ENCODE measurements at regions not wholly inside any gene's neighbourhood (a gene's known extent, or its start where the extent isn't known, plus 50 kb on each side); places are given as distances from the start of the nearest gene placed in this dataset.
A peak's percentile ranks its signal among the peaks of the same experiment; 100 is the strongest.

DNA sequence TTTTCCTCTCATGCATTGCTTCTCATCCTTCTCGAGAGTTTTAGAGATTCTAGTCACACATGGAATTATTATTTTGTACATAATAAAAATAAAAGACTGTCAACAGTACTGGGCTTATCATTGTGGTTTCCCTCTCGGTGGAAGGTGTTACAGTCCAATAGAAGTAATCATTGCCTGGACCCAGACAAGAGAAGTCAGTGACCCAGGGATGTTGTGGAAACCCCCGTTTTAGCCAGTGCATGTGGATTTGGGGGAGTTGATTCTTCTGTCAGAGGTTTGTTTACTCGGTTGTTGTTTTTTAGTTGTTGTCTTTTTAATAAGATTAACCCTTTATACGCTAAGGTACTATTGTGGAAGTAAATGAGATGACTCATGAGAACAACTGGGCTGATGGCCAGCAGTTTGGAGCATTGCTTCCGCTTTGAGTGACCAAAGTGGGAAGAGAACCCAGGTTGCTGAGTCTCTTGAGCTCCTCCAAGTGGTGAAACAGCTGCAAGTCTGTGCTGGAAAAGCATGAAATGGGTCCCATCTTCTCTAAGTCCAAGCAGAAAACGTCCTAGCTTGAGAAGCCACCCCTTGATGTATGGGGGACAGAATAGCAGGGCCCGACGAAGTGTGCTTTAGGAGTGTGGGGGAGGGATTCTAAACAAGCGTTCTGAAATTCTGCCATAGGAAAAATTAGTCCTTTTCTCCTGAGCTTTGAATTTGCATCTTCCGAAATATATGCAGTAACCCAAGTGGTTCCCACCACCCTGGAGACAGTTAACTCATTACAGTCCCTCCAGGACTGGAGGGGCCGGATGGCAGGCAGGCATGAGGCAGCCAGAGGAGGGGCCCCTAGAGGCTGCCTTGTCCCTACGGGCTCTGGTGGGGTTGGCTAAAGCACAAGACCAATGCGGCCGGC lies 61.8 kb upstream of the GPR45 start:
- Histone ChIP-seq H3K9ac (ENCODE audit: low read depth, low read length, poor library complexity, severe bottlenecking) (no peak overlapping the region), H2AFZ (ENCODE audit: low read length) (no peak overlapping the region), H3K9me3 (ENCODE audit: insufficient read depth, low read depth, low read length) (no peaks in the 10 kb centered on the region), H3K4me3 (ENCODE audit: low read length, poor library complexity, severe bottlenecking) (no peak overlapping the region), H3K9me2 (replicated peaks; ENCODE audit: low read depth, low read length) (no peaks in the 10 kb centered on the region), H4K20me1 (ENCODE audit: insufficient read depth, low read length, poor library complexity, severe bottlenecking) (no peaks in the 10 kb centered on the region), H3K79me2 (ENCODE audit: insufficient read depth, low read length) (no peaks in the 10 kb centered on the region), H3K27me3 (ENCODE audit: insufficient read depth, low read length, poor library complexity, severe bottlenecking) (no peaks in the 10 kb centered on the region), H3K4me1 (ENCODE audit: insufficient read depth, low read length, poor library complexity, severe bottlenecking) (peaks cover 21% of the 10 kb centered on the region), H3K36me3 (ENCODE audit: insufficient read depth, low read length) (no peaks in the 10 kb centered on the region), H3F3A (ENCODE audit: low read depth) (no peaks in the 10 kb centered on the region), H3K4me2 (ENCODE audit: low read depth, low read length, poor library complexity, severe bottlenecking) (no peak overlapping the region)
- TF ChIP-seq EZH2phosphoT487 (IDR thresholded peaks at IDR 0.05; ENCODE audit: borderline replicate concordance), result no peak
- TF ChIP-seq, protein P1, sequence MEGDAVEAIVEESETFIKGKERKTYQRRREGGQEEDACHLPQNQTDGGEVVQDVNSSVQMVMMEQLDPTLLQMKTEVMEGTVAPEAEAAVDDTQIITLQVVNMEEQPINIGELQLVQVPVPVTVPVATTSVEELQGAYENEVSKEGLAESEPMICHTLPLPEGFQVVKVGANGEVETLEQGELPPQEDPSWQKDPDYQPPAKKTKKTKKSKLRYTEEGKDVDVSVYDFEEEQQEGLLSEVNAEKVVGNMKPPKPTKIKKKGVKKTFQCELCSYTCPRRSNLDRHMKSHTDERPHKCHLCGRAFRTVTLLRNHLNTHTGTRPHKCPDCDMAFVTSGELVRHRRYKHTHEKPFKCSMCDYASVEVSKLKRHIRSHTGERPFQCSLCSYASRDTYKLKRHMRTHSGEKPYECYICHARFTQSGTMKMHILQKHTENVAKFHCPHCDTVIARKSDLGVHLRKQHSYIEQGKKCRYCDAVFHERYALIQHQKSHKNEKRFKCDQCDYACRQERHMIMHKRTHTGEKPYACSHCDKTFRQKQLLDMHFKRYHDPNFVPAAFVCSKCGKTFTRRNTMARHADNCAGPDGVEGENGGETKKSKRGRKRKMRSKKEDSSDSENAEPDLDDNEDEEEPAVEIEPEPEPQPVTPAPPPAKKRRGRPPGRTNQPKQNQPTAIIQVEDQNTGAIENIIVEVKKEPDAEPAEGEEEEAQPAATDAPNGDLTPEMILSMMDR (conservative IDR thresholded peaks at IDR 0.05; ENCODE audit: low read length), result peak; percentile 76

DNA sequence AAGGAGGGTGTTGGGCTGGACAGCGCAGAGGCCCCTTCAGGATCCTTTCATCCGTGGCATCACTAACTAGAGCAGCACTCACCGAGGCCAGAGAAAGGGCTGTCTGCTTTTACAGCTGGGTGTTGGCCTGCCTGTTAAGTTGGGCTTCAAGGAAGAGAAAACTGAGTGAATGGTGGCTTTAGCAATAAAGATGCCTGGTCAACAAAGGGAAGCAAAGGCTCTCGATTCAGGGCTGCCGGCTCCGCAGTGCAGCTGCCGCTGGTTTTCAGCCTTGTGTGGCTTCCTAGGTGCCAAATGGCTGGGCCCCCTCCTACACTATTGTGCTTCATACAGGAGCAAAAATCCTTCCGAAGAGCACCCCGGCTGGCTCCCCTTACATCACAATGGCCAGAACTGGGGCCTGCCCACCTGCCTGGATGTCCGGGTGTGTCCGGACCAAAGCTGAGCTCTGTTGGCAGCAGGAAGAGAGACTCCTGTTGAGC lies 61.0 kb upstream of the GPR45 start:
- H3F3A ChIP-seq (ENCODE audit: low read depth), result no peaks in the 10 kb centered on the region
- no peaks in the 10 kb centered on the region for H3K79me2 ChIP-seq (ENCODE audit: insufficient read depth, low read length)
- no peaks in the 10 kb centered on the region for H3K27me3 ChIP-seq (ENCODE audit: insufficient read depth, low read length, poor library complexity, severe bottlenecking)
- no peak overlapping the region for H3K4me2 ChIP-seq (ENCODE audit: low read depth, low read length, poor library complexity, severe bottlenecking)
- peaks cover 14% of the 10 kb centered on the region for H3K4me1 ChIP-seq (ENCODE audit: insufficient read depth, low read length, poor library complexity, severe bottlenecking)
- no peak for TF ChIP-seq EZH2phosphoT487 (IDR thresholded peaks at IDR 0.05; ENCODE audit: borderline replicate concordance)
- TF ChIP-seq, protein P1 (conservative IDR thresholded peaks at IDR 0.05; ENCODE audit: low read length), result no peak
- no peak overlapping the region for H2AFZ ChIP-seq (ENCODE audit: low read length)
- H3K9ac ChIP-seq (ENCODE audit: low read depth, low read length, poor library complexity, severe bottlenecking), result no peak overlapping the region
- H3K4me3 ChIP-seq (ENCODE audit: low read length, poor library complexity, severe bottlenecking), result no peak overlapping the region
- no peaks in the 10 kb centered on the region for H4K20me1 ChIP-seq (ENCODE audit: insufficient read depth, low read length, poor library complexity, severe bottlenecking)
- H3K9me2 ChIP-seq (replicated peaks; ENCODE audit: low read depth, low read length), result no peaks in the 10 kb centered on the region
- no peaks in the 10 kb centered on the region for H3K36me3 ChIP-seq (ENCODE audit: insufficient read depth, low read length)
- no peaks in the 10 kb centered on the region for H3K9me3 ChIP-seq (ENCODE audit: insufficient read depth, low read depth, low read length)

DNA sequence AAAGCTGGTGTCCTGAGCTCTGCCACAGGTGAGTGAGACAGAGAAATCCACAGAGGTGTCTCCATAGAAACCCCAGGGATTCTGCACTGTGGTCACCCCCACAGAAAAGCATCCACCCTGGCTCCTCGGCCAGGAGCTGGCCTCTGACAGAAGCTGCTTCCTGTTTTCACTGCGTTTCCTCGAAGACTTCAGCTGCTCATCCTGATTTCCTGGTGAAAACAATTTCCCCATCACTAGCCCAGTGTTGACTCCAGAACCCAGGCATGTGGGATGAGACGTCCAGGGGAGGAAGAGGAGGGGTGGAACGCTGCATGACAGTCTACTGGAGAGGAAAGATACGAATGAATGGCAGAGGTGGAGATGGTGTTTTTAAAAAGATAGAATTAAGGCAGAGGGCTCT lies 60.3 kb upstream of the GPR45 start:
- TF ChIP-seq, protein P1 (conservative IDR thresholded peaks at IDR 0.05; ENCODE audit: low read length), result no peak
- TF ChIP-seq EZH2phosphoT487 (IDR thresholded peaks at IDR 0.05; ENCODE audit: borderline replicate concordance), result no peak
- H3K4me3 ChIP-seq (ENCODE audit: low read length, poor library complexity, severe bottlenecking), result no peak overlapping the region
- H3K9me3 ChIP-seq (ENCODE audit: insufficient read depth, low read depth, low read length), result no peaks in the 10 kb centered on the region
- H3F3A ChIP-seq (ENCODE audit: low read depth), result no peaks in the 10 kb centered on the region
- H2AFZ ChIP-seq (ENCODE audit: low read length), result peak overlapping the region; percentile 22; the same call in 1 of the 2 replicates
- no peaks in the 10 kb centered on the region for H3K9me2 ChIP-seq (replicated peaks; ENCODE audit: low read depth, low read length)
- no peaks in the 10 kb centered on the region for H4K20me1 ChIP-seq (ENCODE audit: insufficient read depth, low read length, poor library complexity, severe bottlenecking)
- H3K36me3 ChIP-seq (ENCODE audit: insufficient read depth, low read length), result no peaks in the 10 kb centered on the region
- H3K9ac ChIP-seq (ENCODE audit: low read depth, low read length, poor library complexity, severe bottlenecking), result no peak overlapping the region
- no peaks in the 10 kb centered on the region for H3K27me3 ChIP-seq (ENCODE audit: insufficient read depth, low read length, poor library complexity, severe bottlenecking)
- H3K79me2 ChIP-seq (ENCODE audit: insufficient read depth, low read length), result no peaks in the 10 kb centered on the region
- no peak overlapping the region for H3K4me2 ChIP-seq (ENCODE audit: low read depth, low read length, poor library complexity, severe bottlenecking)
- peaks cover 7% of the 10 kb centered on the region for H3K4me1 ChIP-seq (ENCODE audit: insufficient read depth, low read length, poor library complexity, severe bottlenecking)
